GM12873 (cell line): ENCODE measurements at regions not wholly inside any gene's neighbourhood (a gene's known extent, or its start where the extent isn't known, plus 50 kb on each side); places are given as distances from the start of the nearest gene placed in this dataset.

Source experiments
- CTCF ChIP-seq: IDR thresholded peaks from 2 replicates; pipeline ENCODE4 v1.5.1; 2012; ENCODE audit warnings: low read depth, mild to moderate bottlenecking, moderate library complexity, low read length, control low read depth; ENCODE audit not compliant: insufficient read depth; ENCODE audit errors: missing control alignments

- TF ChIP-seq CTCF: no peak
Measured at GRCh38 chr13:97696921-97697320, 256.6 kb upstream of the IPO5 start.

GRCh38 chr13:97700306-97700848 lies 253.1 kb upstream of the IPO5 start:
- no peak for TF ChIP-seq CTCF

GRCh38 chr13:97702614-97703013 lies 250.9 kb upstream of the IPO5 start:
- no peak for TF ChIP-seq CTCF

GRCh38 chr13:97710797-97711196 lies 242.7 kb upstream of the IPO5 start:
- TF ChIP-seq CTCF: no peak

GRCh38 chr13:97712770-97713169 lies 240.7 kb upstream of the IPO5 start:
- no peak for TF ChIP-seq CTCF

- TF ChIP-seq CTCF: no peak
Measured at GRCh38 chr13:97715763-97716162, 237.7 kb upstream of the IPO5 start.

GRCh38 chr13:97716746-97717145 lies 236.7 kb upstream of the IPO5 start:
- TF ChIP-seq CTCF: no peak

- TF ChIP-seq CTCF: no peak
Measured at GRCh38 chr13:97719736-97720135, 233.7 kb upstream of the IPO5 start.
